AG04450 (cell line): ENCODE measurements at regions not wholly inside any gene's neighbourhood (a gene's known extent, or its start where the extent isn't known, plus 50 kb on each side); places are given as distances from the start of the nearest gene placed in this dataset.

Experiments
- CTCF ChIA-PET: fragments of 300-600, 350-600 bp; formaldehyde crosslinking; extraction: SDS; loops from one replicate; lab custom pipeline; 2022; ENCODE audit warnings: antibody characterized with exemption, inconsistent platforms; lab: Charles Lee
- POLR2A ChIA-PET: fragments of 350-600 bp; formaldehyde crosslinking; extraction: SDS; loops from one replicate; lab custom pipeline; 2021; ENCODE audit warnings: antibody characterized with exemption, inconsistent platforms; lab: Yijun Ruan, JAX
- DNase-seq: peaks from one replicate; pipeline ENCODE4 v3.0.0-alpha.2; 2011; ENCODE audit warnings: low read depth, low spot score
- H3K27ac ChIP-seq: one replicate; pipeline ENCODE4 v1.5.1; 2012; ENCODE audit warnings: low read depth, low read length, control low read depth
- H3K27me3 ChIP-seq: one replicate; pipeline ENCODE4 v1.6.0; 2012; ENCODE audit warnings: low read length; ENCODE audit not compliant: control insufficient read depth, insufficient read depth
- H3K4me3 ChIP-seq: 2 replicates; pipeline ENCODE4 v1.5.1; 2011; ENCODE audit warnings: mild to moderate bottlenecking, low read depth, low read length, control low read depth
- H3K9me3 ChIP-seq: 2 replicates; pipeline ENCODE4 v1.5.1; 2012; ENCODE audit warnings: low read length; ENCODE audit not compliant: control insufficient read depth, insufficient read depth
- CTCF ChIP-seq: IDR thresholded peaks from 2 replicates; pipeline ENCODE4 v1.5.1; 2011; ENCODE audit warnings: low read depth, low read length, control low read depth, inconsistent platforms

- DNase-seq, result no peak
- H3K9me3 ChIP-seq, result peaks cover 47% of the 10 kb centered on the region
- TF ChIP-seq CTCF, result no peak
- ChIA-PET CTCF (no interaction called here), POLR2A (interaction anchor here (0.6 kb wide), 1 partner anchor 455 kb away, joined by 5 read pairs; no protein-coding TSS in a partner anchor)
- no peaks in the 10 kb centered on the region for H3K27me3 ChIP-seq
- H3K4me3 ChIP-seq, result no peak overlapping the region
- H3K27ac ChIP-seq, result no peak overlapping the region
Observed at GRCh38 chr2:239575931-239576445, 175.2 kb upstream of the HDAC4 start.

- DNase-seq, result no peak
- ChIA-PET CTCF (no interaction called here), POLR2A (no interaction called here)
- no peak for TF ChIP-seq CTCF
- no peak overlapping the region for H3K27ac ChIP-seq
- H3K27me3 ChIP-seq, result no peaks in the 10 kb centered on the region
- H3K4me3 ChIP-seq, result no peak overlapping the region
- H3K9me3 ChIP-seq, result peaks cover 56% of the 10 kb centered on the region
Observed at GRCh38 chr2:239574434-239575156, 173.8 kb upstream of the HDAC4 start.

- ChIA-PET CTCF (interaction anchor here (0.5 kb wide), 1 partner anchor 83 kb away, joined by 3 read pairs; no protein-coding TSS in a partner anchor), POLR2A (no interaction called here)
- TF ChIP-seq CTCF, result no peak
- Histone ChIP-seq H3K4me3 (no peak overlapping the region), H3K27me3 (no peaks in the 10 kb centered on the region), H3K9me3 (peaks cover 57% of the 10 kb centered on the region), H3K27ac (no peak overlapping the region)
- DNase-seq, result no peak
Observed at GRCh38 chr2:239574054-239574433, 173.2 kb upstream of the HDAC4 start.

- DNase-seq, result no peak
- Histone ChIP-seq H3K9me3 (peaks cover 44% of the 10 kb centered on the region), H3K27me3 (no peaks in the 10 kb centered on the region), H3K27ac (no peak overlapping the region), H3K4me3 (no peak overlapping the region)
- ChIA-PET POLR2A (no interaction called here), CTCF (no interaction called here)
- no peak for TF ChIP-seq CTCF
Observed at GRCh38 chr2:239570971-239571520, 170.2 kb upstream of the HDAC4 start.
